HG03521 (cell line): ENCODE measurements at regions not wholly inside any gene's neighbourhood (a gene's known extent, or its start where the extent isn't known, plus 50 kb on each side); places are given as distances from the start of the nearest gene placed in this dataset.

Source experiments
- ATAC-seq: cut with Tn5 transposase; IDR thresholded peaks from one replicate; pipeline ENCODE4 v1.9.1; 2021; ENCODE audit warnings: mild to moderate bottlenecking, moderate library complexity; ENCODE audit not compliant: unreplicated experiment

DNA sequence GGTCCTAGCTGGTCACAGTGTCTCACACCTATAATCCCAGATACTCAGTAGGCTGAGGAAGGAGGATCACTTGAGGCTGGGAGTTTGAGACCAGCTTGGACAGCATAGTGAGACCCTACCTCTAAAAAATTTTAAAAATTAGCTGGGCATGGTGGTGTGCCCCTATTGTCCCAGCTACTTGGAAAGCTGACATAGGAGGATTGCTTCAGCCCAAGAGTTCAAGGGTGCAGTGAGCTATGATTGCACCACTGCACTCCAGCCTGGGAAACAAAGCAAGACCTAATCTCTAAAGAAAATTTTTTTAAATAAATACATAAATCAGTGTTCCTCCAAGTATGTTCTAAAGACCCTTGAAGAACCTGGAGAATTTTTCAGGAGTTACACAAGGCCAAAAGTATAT is 50.6 kb upstream of the GNAO1 start:
- no peak for ATAC-seq

DNA sequence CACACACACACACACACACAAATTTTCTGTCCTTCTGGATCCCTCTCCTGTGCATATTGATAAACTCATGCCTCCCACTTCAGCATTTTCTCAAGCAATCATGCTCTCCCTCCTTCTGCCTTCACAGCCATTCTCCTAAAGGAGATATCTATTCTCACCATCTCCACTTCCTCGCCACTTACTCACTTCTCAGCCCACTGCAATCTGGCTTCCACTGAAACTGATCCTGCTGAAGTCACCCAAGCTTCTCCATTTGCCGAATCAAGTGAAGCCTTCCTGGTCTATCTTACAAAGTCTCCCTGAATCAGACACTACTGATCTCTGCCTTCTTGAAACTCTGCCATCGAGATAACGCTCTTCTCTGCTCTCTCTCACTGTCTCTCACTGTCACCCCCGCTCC is 54.0 kb upstream of the GNAO1 start:
- ATAC-seq, result no peak

DNA sequence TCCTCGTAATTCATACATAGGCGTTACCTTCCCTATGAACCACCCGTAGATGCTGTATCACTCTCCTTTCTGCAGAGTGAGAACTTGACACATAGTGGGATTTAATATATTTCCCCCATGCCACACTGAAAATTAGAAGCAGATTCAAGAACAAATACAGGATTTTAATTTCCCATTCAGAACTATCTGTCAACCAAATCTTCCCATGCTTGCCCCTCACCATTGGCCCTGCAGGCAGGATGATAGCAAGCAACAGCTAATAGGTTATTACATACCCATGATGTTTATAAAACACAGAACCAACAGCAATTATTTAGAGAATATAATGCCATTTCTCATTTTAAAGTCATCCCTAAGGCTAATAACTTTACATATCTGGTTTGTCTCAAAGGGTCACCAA is 55.0 kb upstream of the GNAO1 start:
- no peak for ATAC-seq

DNA sequence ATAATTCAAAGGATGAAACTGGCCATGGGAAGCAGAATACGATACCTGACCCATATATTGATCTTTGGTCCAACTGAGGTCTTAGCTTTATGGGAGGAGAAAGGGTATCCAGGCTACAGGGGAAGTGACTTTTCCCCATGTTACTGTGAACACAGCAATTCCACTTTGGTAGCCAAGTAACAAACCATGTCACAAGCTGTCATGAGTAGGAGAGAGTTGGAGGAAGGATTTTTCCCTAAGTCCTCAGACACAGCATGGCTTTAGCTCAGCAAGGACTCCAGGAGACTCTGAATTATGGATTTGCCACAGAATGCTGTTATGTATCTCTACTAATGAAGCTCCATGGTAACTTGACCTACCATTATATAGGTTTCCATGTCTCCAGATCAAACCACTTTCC is 56.5 kb upstream of the GNAO1 start:
- no peak for ATAC-seq

DNA sequence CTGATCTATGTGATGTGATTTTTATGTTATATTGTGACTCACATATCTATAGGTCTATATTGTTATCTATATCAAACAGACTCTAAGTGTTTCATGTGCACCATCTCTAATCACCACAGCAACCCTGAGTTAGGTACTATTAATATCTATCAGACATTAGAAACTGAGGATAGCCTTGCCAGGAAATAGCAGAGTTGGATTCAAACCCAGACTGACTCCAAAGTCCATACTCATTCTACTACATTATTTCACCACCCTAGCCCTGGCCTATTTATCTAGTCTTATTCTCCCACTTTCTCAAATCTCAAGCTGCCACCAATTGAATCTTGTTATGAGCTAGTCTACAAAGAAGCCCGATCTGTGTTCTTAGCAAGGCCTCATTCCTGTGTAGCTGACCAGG is 65.4 kb upstream of the GNAO1 start:
- ATAC-seq, result no peak

DNA sequence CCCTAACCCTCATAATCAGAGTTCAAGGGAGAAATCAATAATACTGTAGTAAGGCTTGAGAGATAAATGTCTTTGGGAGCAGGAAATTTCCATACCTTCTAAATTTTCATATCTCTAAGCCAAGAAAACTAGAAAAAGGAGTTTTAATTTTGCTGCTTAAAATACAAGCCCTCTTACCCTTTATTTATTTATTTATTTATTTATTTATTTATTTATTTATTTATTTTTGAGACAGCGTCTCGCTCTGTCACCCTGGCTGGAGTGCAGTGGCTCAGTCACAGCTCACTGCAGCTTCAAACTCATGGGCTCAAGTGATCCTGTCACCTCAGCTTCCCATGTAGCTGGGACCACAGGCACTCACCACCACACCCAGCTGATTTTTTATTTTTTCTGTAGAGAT is 69.0 kb upstream of the GNAO1 start:
- ATAC-seq, result no peak

DNA sequence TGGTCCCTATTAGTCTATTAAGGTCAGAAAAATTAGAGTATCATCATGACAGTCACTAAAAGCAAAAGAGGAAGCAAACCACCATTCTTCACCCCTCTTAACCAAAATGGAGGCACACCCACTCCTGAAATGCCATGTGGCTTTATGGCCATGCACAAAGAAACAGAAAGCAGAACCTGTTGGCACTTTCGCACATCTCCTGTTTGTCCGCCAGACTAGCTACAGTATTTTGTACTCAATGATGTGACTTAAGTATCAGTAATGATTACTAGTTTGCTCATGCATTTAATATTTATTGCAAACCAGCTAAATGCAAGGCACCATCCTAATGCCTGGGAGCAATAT is 70.2 kb upstream of the GNAO1 start:
- no peak for ATAC-seq

DNA sequence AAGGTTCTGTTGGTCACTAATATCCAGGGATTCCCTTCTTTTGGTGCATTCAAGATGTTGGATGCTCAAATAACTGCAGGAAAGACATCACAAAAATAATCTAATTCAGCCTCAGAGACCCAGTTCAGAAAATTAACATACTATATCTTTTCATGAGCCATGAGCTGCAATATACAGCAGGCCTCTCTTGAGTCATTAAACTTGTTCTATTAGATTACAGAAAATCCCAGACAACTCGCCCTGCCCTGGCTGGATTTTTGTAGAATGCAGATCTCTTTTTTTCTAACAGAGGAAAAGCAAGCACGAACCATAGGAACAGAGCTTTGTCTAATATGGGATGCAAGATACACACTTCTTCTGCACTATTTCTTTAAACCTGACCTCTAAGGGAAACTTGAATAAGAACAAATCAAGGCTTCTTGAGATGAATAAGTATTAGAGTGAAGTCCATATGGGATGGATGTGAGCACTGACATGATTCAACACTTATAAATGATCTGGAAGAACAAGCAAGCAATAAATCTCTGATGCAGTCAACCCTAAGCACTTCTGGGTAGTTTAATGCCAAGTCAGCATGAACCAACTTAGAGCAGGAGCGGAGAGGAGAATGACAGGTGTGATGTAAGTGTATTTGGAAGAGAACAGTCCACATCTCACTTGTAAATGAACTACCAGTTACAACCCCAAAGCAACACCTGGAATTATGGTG is 70.7 kb upstream of the GNAO1 start:
- ATAC-seq, result no peak

DNA sequence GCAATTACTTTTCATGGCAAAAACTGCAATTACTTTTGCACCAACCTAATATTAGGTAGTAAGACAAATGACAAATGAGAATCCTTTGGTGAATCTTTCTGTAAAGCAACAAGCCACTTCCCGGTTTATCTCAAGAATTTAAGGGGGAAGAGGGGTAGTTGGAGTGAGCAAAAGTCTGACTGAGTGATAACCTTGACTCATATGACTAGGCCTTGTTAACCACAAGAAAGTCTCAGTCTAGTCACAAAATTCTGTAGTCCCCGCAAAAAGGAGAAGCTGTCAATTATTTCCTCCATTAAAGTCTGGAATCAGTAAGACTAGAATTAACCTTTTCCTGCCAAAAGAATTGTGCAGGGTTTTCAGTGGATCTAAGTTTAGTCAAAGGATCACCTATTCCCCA is 72.2 kb upstream of the GNAO1 start:
- no peak for ATAC-seq

DNA sequence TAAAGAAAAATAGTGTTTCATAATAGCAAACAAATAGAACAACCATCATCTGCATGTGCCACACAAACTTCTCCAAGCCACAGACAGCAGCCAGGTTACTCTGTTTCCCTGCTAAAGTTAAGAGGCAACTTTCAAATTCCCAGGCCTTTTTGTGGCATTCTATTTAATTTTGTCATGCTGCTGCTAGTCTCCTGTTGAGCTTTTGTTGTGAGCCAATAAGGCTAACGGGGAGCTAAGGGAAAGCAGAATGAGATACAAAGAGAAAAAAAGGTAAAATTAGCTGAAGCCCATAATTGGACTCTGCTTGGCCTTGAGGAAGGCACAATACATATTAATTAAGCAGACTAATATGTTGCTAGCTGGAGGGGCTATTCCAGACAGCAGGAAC is 74.7 kb upstream of the GNAO1 start:
- ATAC-seq, result no peak

DNA sequence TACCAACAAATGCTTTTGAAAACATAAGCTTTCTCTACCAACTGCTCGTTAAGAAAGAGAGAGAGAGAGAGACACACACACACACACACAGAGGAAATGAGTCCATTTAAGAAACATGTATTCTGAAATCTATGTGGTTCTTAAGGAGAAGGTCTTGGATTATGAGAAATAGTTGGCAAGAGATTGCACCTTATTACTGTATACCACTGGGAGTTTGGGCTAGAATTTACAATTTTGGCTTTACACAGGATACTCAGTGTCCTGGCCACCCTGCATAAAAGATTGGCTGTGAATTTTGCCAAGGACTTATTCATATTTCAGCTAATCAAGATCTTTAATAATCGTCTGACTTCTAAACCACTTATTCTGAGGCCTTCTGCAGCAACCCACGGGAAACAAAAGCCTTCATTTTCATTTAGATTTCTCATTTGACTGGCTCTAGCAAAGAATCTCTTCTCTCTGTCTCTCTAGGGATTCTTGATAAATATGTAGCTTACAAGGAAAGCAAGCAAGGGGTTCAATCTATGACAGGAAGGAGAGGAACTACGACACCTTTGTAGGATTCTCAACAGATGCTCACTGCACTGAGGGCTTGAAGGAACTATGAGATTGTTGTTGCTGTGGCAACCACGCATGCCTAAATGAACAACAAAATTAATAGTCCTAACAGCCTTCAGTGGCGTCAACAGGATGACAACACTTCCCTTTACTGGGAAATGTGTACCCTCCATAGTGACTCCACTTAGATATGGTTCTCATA is 75.3 kb upstream of the GNAO1 start:
- ATAC-seq, result no peak

DNA sequence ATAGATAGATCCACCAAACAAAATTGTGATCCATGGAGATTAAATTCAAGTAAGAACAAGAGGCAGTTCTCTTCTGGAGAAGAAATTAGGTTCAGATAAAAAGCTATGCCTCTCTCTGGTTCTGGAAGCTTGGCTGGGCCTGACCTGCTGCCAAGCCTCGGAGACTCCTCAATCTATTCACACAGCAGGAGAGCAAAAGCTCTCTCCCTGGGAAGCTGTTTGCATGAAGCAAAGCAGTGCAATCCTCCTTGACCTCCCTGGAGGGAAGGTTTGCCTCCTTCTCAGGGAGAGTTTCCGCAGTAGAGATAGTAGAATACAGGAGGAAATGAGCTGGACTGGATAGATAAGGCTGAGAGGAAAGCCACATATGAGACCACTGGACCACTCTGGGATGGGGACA is 78.1 kb upstream of the GNAO1 start:
- ATAC-seq, result no peak

DNA sequence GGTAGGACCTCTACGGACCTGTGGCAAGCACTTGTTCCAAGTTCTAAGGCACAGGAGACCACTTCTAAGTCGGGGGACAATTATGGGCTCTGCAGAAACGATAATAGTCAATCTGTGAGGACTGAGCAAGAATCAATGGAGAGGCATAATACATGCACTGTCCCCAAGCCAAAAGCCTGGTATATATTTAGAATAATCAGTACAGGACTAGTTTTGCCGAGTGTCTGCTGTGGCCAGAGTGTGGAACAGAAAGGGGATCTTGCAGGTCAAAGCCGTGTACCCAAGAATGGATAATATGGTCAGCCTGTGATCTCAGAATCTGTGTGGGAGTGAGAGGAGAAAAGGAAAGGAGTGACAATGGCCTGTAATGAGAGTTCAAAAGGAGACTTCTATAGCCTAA is 80.2 kb upstream of the GNAO1 start:
- ATAC-seq, result no peak

DNA sequence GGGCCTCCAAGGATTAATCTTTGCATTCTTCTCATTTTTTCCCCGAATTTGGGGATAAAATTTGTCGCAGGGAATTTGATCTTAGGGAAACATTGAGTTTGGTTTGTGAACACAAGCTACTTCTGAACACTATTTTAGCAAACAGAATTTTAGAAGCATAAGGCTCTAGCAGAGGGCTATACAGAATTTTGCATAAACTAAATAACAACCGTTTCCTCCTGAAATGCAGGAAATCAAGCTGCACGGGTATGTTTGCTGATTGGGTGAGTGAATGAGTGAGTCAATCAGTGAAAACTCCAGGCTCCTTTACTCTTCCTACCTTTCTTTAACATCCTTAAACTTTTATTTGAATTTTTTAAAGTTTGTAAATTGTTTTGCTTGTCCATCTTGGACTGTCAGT is 81.3 kb upstream of the GNAO1 start:
- no peak for ATAC-seq

DNA sequence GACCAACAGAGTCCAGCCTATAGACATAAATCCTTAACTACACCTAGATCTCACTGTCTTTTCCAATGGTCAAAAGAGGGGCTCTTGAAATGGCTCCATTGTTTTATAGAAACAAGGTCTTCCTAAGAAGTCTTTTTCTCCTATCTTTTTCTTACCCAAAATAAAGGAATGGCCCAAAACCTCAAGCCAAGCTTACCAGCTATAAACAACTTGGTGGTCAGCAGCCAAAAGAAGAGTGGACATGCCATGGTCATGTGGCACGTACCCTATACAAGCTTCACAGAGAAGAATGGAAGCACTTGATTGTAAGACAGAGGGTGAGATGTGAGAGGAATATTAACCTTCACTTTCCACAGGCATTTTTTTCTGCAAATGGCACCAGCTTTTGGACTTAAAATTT is 82.1 kb upstream of the GNAO1 start:
- ATAC-seq, result no peak

DNA sequence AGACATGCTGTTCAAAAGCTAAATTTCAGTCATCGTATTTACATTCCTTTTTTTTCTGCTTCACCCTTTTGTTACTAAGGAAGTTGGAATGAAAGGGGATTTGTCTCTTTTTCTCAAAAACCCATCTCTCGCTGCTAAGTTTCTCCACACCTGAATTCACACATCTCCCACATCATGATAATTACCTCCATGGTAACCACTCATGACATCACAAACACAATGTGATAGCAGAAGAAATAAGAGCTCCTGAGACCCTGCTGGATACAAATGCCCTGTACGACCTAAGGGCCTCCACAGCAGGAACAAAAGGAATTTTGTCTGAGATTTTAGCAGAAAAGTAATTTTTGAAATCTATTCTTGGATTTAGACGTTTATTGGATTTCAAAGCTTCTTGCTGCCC is 82.6 kb upstream of the GNAO1 start:
- ATAC-seq, result no peak

DNA sequence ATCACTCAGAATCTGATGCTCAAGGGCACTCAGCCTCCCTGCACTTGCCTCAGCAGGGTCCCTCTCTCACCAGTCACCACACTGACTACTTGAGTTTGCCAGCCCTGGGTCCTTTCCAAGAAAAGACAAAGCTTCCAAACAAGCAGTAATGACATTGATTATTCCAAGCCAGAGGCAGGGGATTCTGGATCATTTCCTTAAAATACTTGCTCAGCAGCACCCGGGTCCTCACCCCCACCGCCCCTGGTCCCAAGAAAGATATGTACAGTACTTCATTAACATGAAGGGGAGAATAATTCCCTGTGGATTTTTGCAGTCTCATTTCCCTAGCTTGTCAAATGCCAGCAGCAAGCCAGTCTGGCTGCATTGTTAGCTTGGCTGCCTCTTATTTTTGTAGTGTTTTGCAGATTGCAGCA is 83.2 kb upstream of the GNAO1 start:
- ATAC-seq, result no peak

DNA sequence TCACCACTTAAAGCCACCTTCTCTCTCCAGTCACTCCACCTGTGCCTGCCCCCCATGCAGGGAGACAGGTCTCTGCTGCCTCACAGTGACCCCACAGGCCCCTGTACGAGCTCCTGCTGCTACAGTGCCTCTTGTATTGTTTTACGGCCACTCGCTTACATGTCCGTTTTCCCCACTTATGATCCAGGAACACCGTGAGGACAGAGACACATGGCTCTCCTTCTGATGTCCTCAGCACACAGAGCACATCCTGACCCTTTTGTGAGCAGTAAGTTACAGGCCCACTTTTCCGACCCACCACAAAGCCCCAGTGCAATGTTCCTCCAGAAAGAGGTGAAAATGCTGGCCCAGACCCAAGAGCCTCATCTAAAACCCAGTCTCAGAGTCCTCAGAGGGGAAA is 84.8 kb upstream of the GNAO1 start:
- ATAC-seq, result no peak

DNA sequence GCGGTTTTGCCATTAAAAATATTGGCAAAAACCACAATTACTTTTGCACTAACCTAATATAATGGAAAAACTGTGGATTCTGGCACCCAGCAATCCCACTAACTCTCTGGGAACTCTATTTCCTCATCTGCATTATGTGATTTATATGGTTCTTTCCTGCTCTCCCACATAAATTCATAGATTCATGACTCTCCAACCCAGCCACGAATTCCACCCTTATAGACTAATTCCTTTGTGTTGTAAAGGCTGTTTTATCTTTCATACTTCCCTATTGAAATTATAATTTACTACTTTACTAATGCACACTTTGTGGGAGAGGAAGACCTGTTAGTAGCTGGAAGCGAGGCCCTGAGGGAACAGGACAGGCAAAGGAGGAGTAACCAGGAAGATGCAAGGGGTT is 88.4 kb upstream of the GNAO1 start:
- no peak for ATAC-seq

DNA sequence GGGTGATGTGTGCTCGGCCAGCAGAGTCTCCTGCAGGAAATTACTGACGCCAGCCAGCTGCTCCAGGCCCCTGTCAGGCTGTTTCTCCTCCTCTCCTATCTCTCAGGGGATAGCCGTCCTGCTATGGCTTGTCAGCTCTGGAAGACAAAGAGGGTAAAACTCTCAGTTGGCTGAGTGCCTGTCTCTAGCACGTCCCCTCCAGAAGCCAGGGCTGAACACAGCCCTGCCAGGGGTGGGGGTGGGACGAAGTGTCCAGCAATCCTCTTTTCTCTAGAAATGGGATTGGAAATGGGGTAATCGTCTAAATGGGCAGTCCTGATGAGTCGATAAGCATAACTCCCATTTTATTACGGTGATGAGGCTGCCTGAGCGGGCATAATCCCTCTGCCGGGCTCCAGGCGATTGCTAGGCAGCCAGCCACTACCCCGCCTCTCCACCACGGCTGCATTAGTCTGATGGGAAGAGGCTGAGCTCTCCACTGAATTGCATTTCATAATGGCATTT is 89.1 kb upstream of the GNAO1 start:
- no peak for ATAC-seq

DNA sequence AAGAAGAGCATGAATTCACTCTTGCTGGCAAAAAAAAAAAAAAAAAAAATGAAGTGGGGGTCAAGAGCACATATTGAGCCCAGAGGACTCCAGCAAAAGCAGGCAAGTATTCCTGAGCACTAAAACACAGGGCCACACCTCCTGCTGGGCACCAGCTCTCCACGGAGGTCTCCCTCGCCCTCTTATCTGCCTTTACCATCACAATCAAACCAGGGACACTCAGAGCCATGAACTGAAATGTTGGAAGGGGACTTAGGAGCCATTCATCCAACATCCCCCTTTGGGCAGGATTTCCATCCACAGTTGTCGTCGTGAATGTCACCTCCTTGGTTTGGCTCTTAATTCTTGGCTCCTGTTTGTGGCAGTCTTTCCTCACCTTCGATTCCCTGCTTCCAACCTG is 89.8 kb upstream of the GNAO1 start:
- no peak for ATAC-seq

DNA sequence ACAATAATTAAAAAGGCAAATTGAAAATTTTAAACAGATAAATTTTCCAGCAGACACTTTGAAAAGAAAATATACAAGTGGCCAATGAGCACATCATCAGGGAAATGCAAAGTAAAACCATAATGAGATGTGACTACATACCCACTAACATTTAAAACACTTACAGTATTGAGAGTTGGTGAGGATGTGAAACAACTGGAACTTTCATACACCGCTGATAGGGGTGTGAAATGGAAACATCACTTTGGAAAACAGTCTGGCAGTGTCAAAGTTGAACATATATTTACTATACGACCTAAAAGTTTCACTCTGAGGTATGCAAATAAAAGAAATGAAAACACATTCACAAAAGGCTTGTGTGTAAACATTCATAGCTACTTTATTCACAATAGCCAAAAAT is 94.0 kb upstream of the GNAO1 start:
- ATAC-seq, result no peak

DNA sequence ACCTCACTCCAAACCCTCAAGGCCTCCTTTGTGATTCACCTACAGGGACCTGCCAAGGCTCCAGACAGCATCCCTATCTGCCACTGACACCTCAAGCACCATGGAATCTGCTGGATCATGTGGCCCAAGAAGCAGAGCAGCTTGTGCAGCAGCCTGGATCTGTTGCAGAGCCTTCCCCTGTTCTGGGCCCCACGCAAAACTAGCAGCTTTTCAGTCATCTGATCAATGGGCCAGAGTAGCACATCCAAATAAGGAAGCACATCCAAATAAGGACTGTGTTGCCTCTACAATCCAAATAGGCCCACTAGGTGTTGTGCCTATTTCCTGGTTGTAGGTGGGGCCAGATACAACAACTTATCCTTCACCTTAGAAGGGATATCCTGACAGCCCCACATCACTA is 97.1 kb upstream of the GNAO1 start:
- no peak for ATAC-seq
